Duodenal mucosa (tissue), 2 donors: ENCODE measurements at regions not wholly inside any gene's neighbourhood (a gene's known extent, or its start where the extent isn't known, plus 50 kb on each side); places are given as distances from the start of the nearest gene placed in this dataset.

ENCODE experiments used
- H3K27ac ChIP-seq: one replicate; pipeline ENCODE4 v1.7.0; 2013; ENCODE audit warnings: low read depth, low read length
- H3K27me3 ChIP-seq, 2 donors: one replicate each; pipeline ENCODE4 v1.7.0; 2013; ENCODE audit warnings: low read length in 2 of 2, control low read depth in 1 of 2; ENCODE audit not compliant: insufficient read depth in 2 of 2, control insufficient read depth in 1 of 2
- H3K36me3 ChIP-seq, 2 donors: one replicate each; pipeline ENCODE4 v1.7.0; 2013; ENCODE audit warnings: low read length in 2 of 2, control low read depth in 1 of 2; ENCODE audit not compliant: insufficient read depth in 2 of 2, control insufficient read depth in 1 of 2
- H3K4me1 ChIP-seq, 2 donors: one replicate each; pipeline ENCODE4 v1.7.0; 2013; ENCODE audit warnings: low read length in 2 of 2, control low read depth in 1 of 2; ENCODE audit not compliant: insufficient read depth in 2 of 2, control insufficient read depth in 1 of 2
- H3K4me3 ChIP-seq, 2 donors: one replicate each; pipeline ENCODE4 v1.7.0; 2013; ENCODE audit warnings: low read length in 2 of 2, low read depth in 1 of 2
- H3K9ac ChIP-seq, 2 donors: one replicate each; pipeline ENCODE4 v1.7.0; 2013; ENCODE audit warnings: low read length in 2 of 2, low read depth in 1 of 2
- H3K9me3 ChIP-seq, 2 donors: one replicate each; pipeline ENCODE4 v1.7.0; 2013; ENCODE audit warnings: low read length in 2 of 2, control low read depth in 1 of 2; ENCODE audit not compliant: control insufficient read depth in 1 of 2

- H3K27ac ChIP-seq = no peak overlapping the region
- no peaks in the 10 kb centered on the region for H3K27me3 ChIP-seq
- no peak overlapping the region for H3K4me3 ChIP-seq
- H3K9me3 ChIP-seq = no peaks in the 10 kb centered on the region
- no peaks in the 10 kb centered on the region for H3K36me3 ChIP-seq
- no peak overlapping the region for H3K9ac ChIP-seq
- H3K4me1 ChIP-seq = peaks cover 0 to 4% of the 10 kb centered on the region in 2 donors
These were observed 50.4 kb downstream of the FHIP1A start for GRCh38 chr4:151459375-151459774.

DNA sequence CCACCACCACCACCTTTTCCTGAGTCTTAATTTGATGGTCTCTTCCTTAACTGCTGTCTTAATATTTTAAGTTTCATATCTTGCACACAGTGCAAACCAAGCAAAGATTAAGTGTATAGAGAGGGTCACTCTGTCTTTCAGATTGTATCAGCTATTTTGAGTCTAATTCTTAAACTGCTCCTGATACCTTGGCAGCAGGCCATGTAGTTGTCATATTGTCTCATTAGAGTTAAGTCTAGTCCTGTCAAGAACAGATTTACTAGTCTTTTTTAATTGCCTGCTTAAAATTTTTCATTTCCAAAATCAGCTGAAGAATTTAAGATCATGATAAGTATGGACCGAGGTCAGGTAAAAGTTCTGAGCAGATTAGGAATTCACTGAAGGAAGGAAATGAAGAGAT lies 51.5 kb downstream of the FHIP1A start:
- H3K4me3 ChIP-seq = no peak overlapping the region
- no peaks in the 10 kb centered on the region for H3K9me3 ChIP-seq
- no peaks in the 10 kb centered on the region for H3K36me3 ChIP-seq
- no peak overlapping the region for H3K27ac ChIP-seq
- H3K27me3 ChIP-seq = no peaks in the 10 kb centered on the region
- H3K4me1 ChIP-seq = peaks cover 0 to 4% of the 10 kb centered on the region in 2 donors
- no peak overlapping the region for H3K9ac ChIP-seq

- H3K4me1 ChIP-seq = peaks cover 0 to 4% of the 10 kb centered on the region in 2 donors
- no peaks in the 10 kb centered on the region for H3K9me3 ChIP-seq
- no peak overlapping the region for H3K27ac ChIP-seq
- H3K4me3 ChIP-seq = no peak overlapping the region
- H3K9ac ChIP-seq = no peak overlapping the region
- H3K27me3 ChIP-seq = no peaks in the 10 kb centered on the region
- no peaks in the 10 kb centered on the region for H3K36me3 ChIP-seq
These were observed 53.6 kb downstream of the FHIP1A start for GRCh38 chr4:151462554-151462953.

GRCh38 chr4:151468715-151469696 lies 60.0 kb downstream of the FHIP1A start:
- no peaks in the 10 kb centered on the region for H3K9me3 ChIP-seq
- H3K4me3 ChIP-seq = no peak overlapping the region
- H3K4me1 ChIP-seq = peaks cover 7 to 19% of the 10 kb centered on the region in 2 donors
- H3K27ac ChIP-seq = no peak overlapping the region
- H3K36me3 ChIP-seq = no peaks in the 10 kb centered on the region
- no peak overlapping the region for H3K9ac ChIP-seq
- no peaks in the 10 kb centered on the region for H3K27me3 ChIP-seq

DNA sequence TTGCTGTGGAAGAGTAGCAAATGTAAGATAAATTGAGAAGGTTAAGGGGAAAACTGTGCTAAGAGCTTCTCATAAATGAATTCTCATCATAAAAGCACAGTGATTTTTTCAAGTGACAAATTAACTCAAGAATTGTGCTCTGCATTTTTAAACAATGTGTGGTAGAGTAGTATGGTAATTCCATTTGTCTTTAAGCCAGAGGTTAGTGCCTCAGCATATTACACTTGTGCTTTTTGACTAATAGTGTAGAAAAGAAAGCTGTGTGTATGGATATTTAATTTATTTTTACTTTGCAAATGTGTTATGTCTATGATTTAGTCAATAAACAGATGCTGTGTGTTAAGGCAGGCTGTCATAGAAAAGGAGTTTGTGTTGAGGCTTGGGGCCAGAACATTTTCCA lies 61.0 kb downstream of the FHIP1A start:
- Histone ChIP-seq H3K27me3 (no peaks in the 10 kb centered on the region), H3K4me1 (peaks cover 7 to 19% of the 10 kb centered on the region in 2 donors), H3K36me3 (no peaks in the 10 kb centered on the region), H3K9me3 (no peaks in the 10 kb centered on the region), H3K9ac (no peak overlapping the region), H3K27ac (no peak overlapping the region), H3K4me3 (no peak overlapping the region)

- H3K27ac ChIP-seq = no peak overlapping the region
- no peak overlapping the region for H3K9ac ChIP-seq
- no peak overlapping the region for H3K4me3 ChIP-seq
- no peaks in the 10 kb centered on the region for H3K9me3 ChIP-seq
- H3K4me1 ChIP-seq = peaks cover 7 to 19% of the 10 kb centered on the region in 2 donors
- no peaks in the 10 kb centered on the region for H3K36me3 ChIP-seq
- H3K27me3 ChIP-seq = no peaks in the 10 kb centered on the region
These were observed 62.8 kb downstream of the FHIP1A start for GRCh38 chr4:151471728-151472127.

DNA sequence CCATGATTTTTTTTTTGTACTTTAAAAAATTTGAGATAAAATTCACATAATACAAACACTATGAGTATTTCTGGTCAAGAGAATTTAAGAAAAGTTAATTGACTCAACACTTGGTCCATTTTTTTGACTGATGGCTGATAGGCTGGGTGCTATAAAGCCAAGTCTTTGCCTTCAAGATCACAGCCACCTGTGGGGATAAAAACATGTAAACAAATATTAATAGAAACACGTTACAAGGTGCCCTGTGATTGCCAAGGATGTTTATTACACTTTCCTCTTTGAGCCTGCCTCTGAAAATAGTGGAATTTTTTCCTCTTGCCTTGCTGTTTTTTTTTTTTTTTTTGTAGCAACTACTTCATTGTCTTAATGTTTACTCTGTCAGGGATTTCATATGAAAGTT lies 63.3 kb downstream of the FHIP1A start:
- H3K36me3 ChIP-seq = no peaks in the 10 kb centered on the region
- H3K27ac ChIP-seq = no peak overlapping the region

GRCh38 chr4:151472711-151473110 lies 63.7 kb downstream of the FHIP1A start:
- Histone ChIP-seq H3K9ac (no peak overlapping the region), H3K4me1 (peaks cover 7 to 19% of the 10 kb centered on the region in 2 donors), H3K36me3 (no peaks in the 10 kb centered on the region), H3K27ac (no peak overlapping the region), H3K4me3 (no peak overlapping the region), H3K27me3 (no peaks in the 10 kb centered on the region), H3K9me3 (no peaks in the 10 kb centered on the region)

More for the DNA sequence above, 63.3 kb downstream of the FHIP1A start:
- Histone ChIP-seq H3K9me3 (no peaks in the 10 kb centered on the region), H3K27me3 (no peaks in the 10 kb centered on the region), H3K9ac (no peak overlapping the region), H3K4me3 (no peak overlapping the region), H3K4me1 (peaks cover 7 to 19% of the 10 kb centered on the region in 2 donors)

DNA sequence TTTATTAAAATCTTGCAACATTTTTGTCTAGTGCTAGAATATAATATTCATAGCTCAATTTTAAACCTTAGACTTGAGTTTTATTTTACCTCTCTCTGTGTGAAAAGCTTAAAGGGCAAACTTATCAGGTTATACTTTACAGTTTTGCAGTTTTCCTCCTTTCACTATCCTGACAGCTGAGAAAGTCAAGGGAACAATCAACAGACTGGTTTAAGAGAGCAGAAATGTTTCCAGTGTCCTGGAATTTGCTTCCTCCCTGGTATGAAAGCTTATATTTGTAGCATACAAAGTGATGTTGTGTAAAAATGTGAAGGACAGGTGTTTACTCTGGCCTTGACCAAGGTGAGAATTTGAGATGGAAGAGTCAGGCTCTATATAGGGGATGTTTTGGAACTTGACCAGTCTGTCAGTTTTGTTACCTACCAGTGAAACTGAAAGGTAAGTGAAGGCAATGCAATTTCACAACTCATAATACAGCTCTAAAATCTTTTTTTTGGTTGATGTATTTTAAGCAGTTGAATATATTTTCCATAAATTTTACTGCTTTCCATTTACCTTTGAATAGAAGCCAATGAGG lies 64.6 kb downstream of the FHIP1A start:
- Histone ChIP-seq H3K9me3 (no peaks in the 10 kb centered on the region), H3K9ac (no peak overlapping the region), H3K36me3 (no peaks in the 10 kb centered on the region), H3K27me3 (no peaks in the 10 kb centered on the region), H3K27ac (no peak overlapping the region), H3K4me1 (peaks cover 7 to 19% of the 10 kb centered on the region in 2 donors), H3K4me3 (no peak overlapping the region)

GRCh38 chr4:151475035-151475714 lies 66.2 kb downstream of the FHIP1A start:
- no peak overlapping the region for H3K9ac ChIP-seq
- no peaks in the 10 kb centered on the region for H3K9me3 ChIP-seq
- no peaks in the 10 kb centered on the region for H3K36me3 ChIP-seq
- H3K27me3 ChIP-seq = no peaks in the 10 kb centered on the region
- no peak overlapping the region for H3K27ac ChIP-seq
- H3K4me1 ChIP-seq = peaks cover 7 to 14% of the 10 kb centered on the region in 2 donors
- no peak overlapping the region for H3K4me3 ChIP-seq
